ENCODE measurements at regions not wholly inside any gene's neighbourhood (a gene's known extent, or its start where the extent isn't known, plus 50 kb on each side); places are given as distances from the start of the nearest gene placed in this dataset.

- DNase-seq (ENCODE audit: extremely low read depth in 1 of 11, low read depth in 9 of 11, low spot score in 4 of 11), result no peak
These were observed 913.5 kb upstream of the GHITM start for GRCh38 chr10:83225781-83226180.

- DNase-seq (ENCODE audit: extremely low read depth in 1 of 11, low read depth in 9 of 11, low spot score in 4 of 11), result no peak
These were observed 909.3 kb upstream of the GHITM start for GRCh38 chr10:83229991-83230390.

- no peak for DNase-seq (ENCODE audit: extremely low read depth in 1 of 11, low read depth in 9 of 11, low spot score in 4 of 11)
These were observed 905.6 kb upstream of the GHITM start for GRCh38 chr10:83233691-83234090.

- no peak for DNase-seq (ENCODE audit: extremely low read depth in 1 of 11, low read depth in 9 of 11, low spot score in 4 of 11)
These were observed 891.1 kb upstream of the GHITM start for GRCh38 chr10:83248106-83248631.

- no peak for DNase-seq (ENCODE audit: extremely low read depth in 1 of 11, low read depth in 9 of 11, low spot score in 4 of 11)
These were observed 888.9 kb upstream of the GHITM start for GRCh38 chr10:83250396-83250795.

GRCh38 chr10:83252169-83252568 is 887.1 kb upstream of the GHITM start:
- DNase-seq (ENCODE audit: extremely low read depth in 1 of 11, low read depth in 9 of 11, low spot score in 4 of 11), result no peak

- no peak for DNase-seq (ENCODE audit: extremely low read depth in 1 of 11, low read depth in 9 of 11, low spot score in 4 of 11)
These were observed 886.7 kb upstream of the GHITM start for GRCh38 chr10:83252596-83252995.

- no peak for DNase-seq (ENCODE audit: extremely low read depth in 1 of 11, low read depth in 9 of 11, low spot score in 4 of 11)
These were observed 886.2 kb upstream of the GHITM start for GRCh38 chr10:83253011-83253671.

GRCh38 chr10:83254698-83255097 is 884.6 kb upstream of the GHITM start:
- no peak for DNase-seq (ENCODE audit: extremely low read depth in 1 of 11, low read depth in 9 of 11, low spot score in 4 of 11)

- DNase-seq (ENCODE audit: extremely low read depth in 1 of 11, low read depth in 9 of 11, low spot score in 4 of 11), result no peak
These were observed 876.9 kb upstream of the GHITM start for GRCh38 chr10:83262434-83262833.

- DNase-seq (ENCODE audit: extremely low read depth in 1 of 11, low read depth in 9 of 11, low spot score in 4 of 11), result no peak
These were observed 866.5 kb upstream of the GHITM start for GRCh38 chr10:83272666-83273434.

GRCh38 chr10:83274088-83274487 is 865.2 kb upstream of the GHITM start:
- no peak for DNase-seq (ENCODE audit: extremely low read depth in 1 of 11, low read depth in 9 of 11, low spot score in 4 of 11)

- no peak for DNase-seq (ENCODE audit: extremely low read depth in 1 of 11, low read depth in 9 of 11, low spot score in 4 of 11)
These were observed 862.3 kb upstream of the GHITM start for GRCh38 chr10:83276971-83277370.

- no peak for DNase-seq (ENCODE audit: extremely low read depth in 1 of 11, low read depth in 9 of 11, low spot score in 4 of 11)
These were observed 856.2 kb upstream of the GHITM start for GRCh38 chr10:83283151-83283550.

GRCh38 chr10:83287374-83287773 is 851.9 kb upstream of the GHITM start:
- no peak for DNase-seq (ENCODE audit: extremely low read depth in 1 of 11, low read depth in 9 of 11, low spot score in 4 of 11)

GRCh38 chr10:83289373-83289772 is 849.9 kb upstream of the GHITM start:
- no peak for DNase-seq (ENCODE audit: extremely low read depth in 1 of 11, low read depth in 9 of 11, low spot score in 4 of 11)

GRCh38 chr10:83289948-83290347 is 849.4 kb upstream of the GHITM start:
- DNase-seq (ENCODE audit: extremely low read depth in 1 of 11, low read depth in 9 of 11, low spot score in 4 of 11), result no peak

GRCh38 chr10:83301732-83302131 is 837.6 kb upstream of the GHITM start:
- no peak for DNase-seq (ENCODE audit: extremely low read depth in 1 of 11, low read depth in 9 of 11, low spot score in 4 of 11)

- no peak for DNase-seq (ENCODE audit: extremely low read depth in 1 of 11, low read depth in 9 of 11, low spot score in 4 of 11)
These were observed 836.7 kb upstream of the GHITM start for GRCh38 chr10:83302623-83303022.

GRCh38 chr10:83310688-83311087 is 828.6 kb upstream of the GHITM start:
- no peak for DNase-seq (ENCODE audit: extremely low read depth in 1 of 11, low read depth in 9 of 11, low spot score in 4 of 11)

GRCh38 chr10:83312570-83312969 is 826.7 kb upstream of the GHITM start:
- DNase-seq (ENCODE audit: extremely low read depth in 1 of 11, low read depth in 9 of 11, low spot score in 4 of 11), result no peak
